ENCODE measurements at regions not wholly inside any gene's neighbourhood (a gene's known extent, or its start where the extent isn't known, plus 50 kb on each side); places are given as distances from the start of the nearest gene placed in this dataset.

DNA sequence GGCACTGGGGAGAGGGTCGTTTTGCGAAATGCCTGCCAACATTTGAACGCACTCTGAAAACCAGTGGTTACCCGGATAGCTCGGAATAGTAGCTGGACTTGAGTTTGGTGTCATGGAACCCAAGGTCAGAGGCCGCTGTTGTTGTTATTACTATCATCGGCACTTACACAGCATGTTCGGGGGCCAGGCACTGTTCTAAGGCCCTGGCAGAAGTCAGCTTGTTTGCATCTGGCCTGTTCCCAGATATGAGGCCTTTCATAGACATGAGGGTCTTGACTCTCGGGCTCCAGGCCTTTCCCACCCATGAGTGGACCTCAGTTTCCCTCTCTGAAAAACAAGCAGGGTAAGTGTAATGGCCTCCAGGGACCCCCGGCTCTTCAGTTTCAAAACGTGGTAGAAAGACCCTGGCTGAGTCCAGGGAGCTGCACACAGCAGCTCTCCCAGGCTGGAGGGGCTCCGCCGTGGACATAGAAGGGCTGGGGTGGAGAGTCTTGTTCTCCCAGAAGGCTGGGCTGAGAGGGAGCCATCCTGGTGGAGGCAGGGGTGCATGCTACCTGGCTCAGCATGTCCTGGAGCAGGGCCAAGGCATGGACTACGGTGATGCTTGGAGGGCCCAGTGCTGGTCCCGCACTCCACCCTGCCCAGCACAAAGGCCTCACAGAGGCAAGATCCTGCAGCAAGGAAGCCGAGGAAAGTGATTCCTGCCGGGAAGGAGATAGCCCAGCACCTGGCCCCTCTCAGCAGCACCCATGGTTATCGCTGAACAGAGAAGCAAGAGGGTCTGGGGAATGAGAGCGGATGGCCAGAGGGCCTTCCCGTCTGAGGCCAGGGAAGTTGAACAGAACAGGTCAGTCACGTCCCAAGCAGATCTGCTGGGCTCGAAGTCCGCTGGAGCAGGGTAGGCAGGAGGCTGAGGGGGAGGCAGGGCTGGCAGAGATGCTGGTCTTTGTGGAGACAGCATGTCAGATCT, 63.5 kb upstream of the C14orf180 start:
- no peak overlapping the region for H3K4me3 ChIP-seq (ENCODE audit: low read depth, low read length)

GRCh38 chr14:104516906-104517305, 62.7 kb upstream of the C14orf180 start:
- no peak overlapping the region for H3K4me3 ChIP-seq (ENCODE audit: low read depth, low read length)
- TF ChIP-seq, protein P1, sequence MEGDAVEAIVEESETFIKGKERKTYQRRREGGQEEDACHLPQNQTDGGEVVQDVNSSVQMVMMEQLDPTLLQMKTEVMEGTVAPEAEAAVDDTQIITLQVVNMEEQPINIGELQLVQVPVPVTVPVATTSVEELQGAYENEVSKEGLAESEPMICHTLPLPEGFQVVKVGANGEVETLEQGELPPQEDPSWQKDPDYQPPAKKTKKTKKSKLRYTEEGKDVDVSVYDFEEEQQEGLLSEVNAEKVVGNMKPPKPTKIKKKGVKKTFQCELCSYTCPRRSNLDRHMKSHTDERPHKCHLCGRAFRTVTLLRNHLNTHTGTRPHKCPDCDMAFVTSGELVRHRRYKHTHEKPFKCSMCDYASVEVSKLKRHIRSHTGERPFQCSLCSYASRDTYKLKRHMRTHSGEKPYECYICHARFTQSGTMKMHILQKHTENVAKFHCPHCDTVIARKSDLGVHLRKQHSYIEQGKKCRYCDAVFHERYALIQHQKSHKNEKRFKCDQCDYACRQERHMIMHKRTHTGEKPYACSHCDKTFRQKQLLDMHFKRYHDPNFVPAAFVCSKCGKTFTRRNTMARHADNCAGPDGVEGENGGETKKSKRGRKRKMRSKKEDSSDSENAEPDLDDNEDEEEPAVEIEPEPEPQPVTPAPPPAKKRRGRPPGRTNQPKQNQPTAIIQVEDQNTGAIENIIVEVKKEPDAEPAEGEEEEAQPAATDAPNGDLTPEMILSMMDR (conservative IDR thresholded peaks at IDR 0.05; ENCODE audit: low read depth, low read length), result no peak
- no peak for DNase-seq (ENCODE audit: low read depth)

More for the DNA sequence above, 63.5 kb upstream of the C14orf180 start:
- no peak for DNase-seq (ENCODE audit: low read depth)
- TF ChIP-seq, protein P1 (conservative IDR thresholded peaks at IDR 0.05; ENCODE audit: low read depth, low read length), result no peak

- TF ChIP-seq, protein P1 (conservative IDR thresholded peaks at IDR 0.05; ENCODE audit: low read depth, low read length), result no peak
- no peak for DNase-seq (ENCODE audit: low read depth)
- no peak overlapping the region for H3K4me3 ChIP-seq (ENCODE audit: low read depth, low read length)
Observed at GRCh38 chr14:104517426-104517825, 62.1 kb upstream of the C14orf180 start.

- TF ChIP-seq, protein P1 (conservative IDR thresholded peaks at IDR 0.05; ENCODE audit: low read depth, low read length), result no peak
- H3K4me3 ChIP-seq (ENCODE audit: low read depth, low read length), result no peak overlapping the region
- DNase-seq (ENCODE audit: low read depth), result no peak
Observed at GRCh38 chr14:104517867-104518266, 61.7 kb upstream of the C14orf180 start.

DNA sequence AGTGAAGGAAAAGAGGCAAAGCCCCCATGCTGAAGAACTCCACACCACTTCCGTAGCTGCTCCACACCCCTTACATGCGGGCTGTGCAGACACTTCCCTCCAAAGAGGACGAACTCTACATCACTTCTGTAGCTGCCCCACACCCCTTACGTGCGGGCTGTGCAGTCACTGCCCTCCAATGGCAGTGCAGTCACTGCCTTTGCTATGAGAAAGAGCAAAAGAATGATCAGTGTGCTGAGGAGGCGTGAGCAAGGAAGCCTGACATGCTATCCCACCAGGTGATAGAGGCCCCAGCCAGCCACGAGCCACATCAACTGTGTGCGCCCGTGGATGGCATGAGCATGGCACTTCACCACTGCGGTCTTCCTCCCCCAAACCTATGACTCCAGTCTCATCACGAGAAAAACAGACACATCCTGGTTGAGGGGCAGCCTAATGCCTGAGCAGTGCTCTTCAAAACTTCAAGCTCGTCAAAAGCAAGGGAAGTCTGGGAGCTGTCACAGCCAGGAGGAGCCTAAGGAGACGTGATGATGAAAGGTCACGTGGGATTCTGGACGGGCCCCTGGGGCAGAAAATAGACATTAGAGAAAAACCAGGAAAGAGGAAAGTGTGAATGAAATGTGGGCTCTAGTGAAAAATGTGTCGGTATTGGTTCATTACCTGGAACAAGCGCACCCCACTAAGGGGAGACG, 60.8 kb upstream of the C14orf180 start:
- no peak for DNase-seq (ENCODE audit: low read depth)
- no peak overlapping the region for H3K4me3 ChIP-seq (ENCODE audit: low read depth, low read length)
- TF ChIP-seq, protein P1 (conservative IDR thresholded peaks at IDR 0.05; ENCODE audit: low read depth, low read length), result no peak

GRCh38 chr14:104519721-104520120, 59.8 kb upstream of the C14orf180 start:
- TF ChIP-seq, protein P1 (conservative IDR thresholded peaks at IDR 0.05; ENCODE audit: low read depth, low read length), result no peak
- no peak for DNase-seq (ENCODE audit: low read depth)
- no peak overlapping the region for H3K4me3 ChIP-seq (ENCODE audit: low read depth, low read length)
